BE2C (cell line): ENCODE measurements at regions not wholly inside any gene's neighbourhood (a gene's known extent, or its start where the extent isn't known, plus 50 kb on each side); places are given as distances from the start of the nearest gene placed in this dataset.

Experiments used
- DNase-seq: peaks from one replicate; pipeline ENCODE4 v3.0.0-alpha.2; 2020
- H3K27me3 ChIP-seq: fragments of 250-450 bp; sonication (Bioruptor Pico); 2 replicates; pipeline ENCODE4 v1.5.1; 2020; ENCODE audit warnings: mild to moderate bottlenecking
- H3K36me3 ChIP-seq: fragments of 250-450 bp; sonication (Bioruptor Pico); 2 replicates; pipeline ENCODE4 v1.5.1; 2020; ENCODE audit warnings: mild to moderate bottlenecking
- H3K4me1 ChIP-seq: fragments of 250-450 bp; sonication (Bioruptor Pico); 2 replicates; pipeline ENCODE4 v1.5.1; 2020
- H3K4me3 ChIP-seq: 2 replicates; pipeline ENCODE4 v1.5.1; 2011; ENCODE audit warnings: low read depth, low read length
- H3K9me3 ChIP-seq: fragments of 250-450 bp; sonication (Bioruptor Pico); 2 replicates; pipeline ENCODE4 v1.5.1; 2020
- TF ChIP-seq, protein P1 (sequence below): IDR thresholded peaks from 2 replicates; pipeline ENCODE4 v1.5.1; 2012; ENCODE audit warnings: mild to moderate bottlenecking, low read depth, low read length

DNA sequence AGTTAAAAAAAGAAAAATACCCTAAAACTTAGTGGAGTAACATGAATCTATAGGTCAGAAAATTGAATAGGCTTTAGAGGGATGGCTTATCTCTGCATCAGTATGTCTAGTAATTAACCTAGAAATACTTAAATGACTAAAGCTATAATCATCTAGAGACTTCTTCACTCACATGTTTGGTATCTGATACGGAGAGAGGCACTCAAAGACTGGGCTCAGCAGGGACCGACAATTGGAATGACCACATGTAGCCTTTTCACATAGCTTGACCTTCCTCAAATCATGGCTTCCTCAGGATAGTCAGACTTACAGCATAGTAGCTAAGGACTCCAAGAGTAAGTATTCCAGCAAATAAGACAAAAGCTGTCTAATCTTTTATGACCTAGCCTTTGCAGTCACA is 105.3 kb upstream of the RORB start:
- no peaks in the 10 kb centered on the region for H3K9me3 ChIP-seq
- TF ChIP-seq, protein P1, sequence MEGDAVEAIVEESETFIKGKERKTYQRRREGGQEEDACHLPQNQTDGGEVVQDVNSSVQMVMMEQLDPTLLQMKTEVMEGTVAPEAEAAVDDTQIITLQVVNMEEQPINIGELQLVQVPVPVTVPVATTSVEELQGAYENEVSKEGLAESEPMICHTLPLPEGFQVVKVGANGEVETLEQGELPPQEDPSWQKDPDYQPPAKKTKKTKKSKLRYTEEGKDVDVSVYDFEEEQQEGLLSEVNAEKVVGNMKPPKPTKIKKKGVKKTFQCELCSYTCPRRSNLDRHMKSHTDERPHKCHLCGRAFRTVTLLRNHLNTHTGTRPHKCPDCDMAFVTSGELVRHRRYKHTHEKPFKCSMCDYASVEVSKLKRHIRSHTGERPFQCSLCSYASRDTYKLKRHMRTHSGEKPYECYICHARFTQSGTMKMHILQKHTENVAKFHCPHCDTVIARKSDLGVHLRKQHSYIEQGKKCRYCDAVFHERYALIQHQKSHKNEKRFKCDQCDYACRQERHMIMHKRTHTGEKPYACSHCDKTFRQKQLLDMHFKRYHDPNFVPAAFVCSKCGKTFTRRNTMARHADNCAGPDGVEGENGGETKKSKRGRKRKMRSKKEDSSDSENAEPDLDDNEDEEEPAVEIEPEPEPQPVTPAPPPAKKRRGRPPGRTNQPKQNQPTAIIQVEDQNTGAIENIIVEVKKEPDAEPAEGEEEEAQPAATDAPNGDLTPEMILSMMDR, result no peak

DNA sequence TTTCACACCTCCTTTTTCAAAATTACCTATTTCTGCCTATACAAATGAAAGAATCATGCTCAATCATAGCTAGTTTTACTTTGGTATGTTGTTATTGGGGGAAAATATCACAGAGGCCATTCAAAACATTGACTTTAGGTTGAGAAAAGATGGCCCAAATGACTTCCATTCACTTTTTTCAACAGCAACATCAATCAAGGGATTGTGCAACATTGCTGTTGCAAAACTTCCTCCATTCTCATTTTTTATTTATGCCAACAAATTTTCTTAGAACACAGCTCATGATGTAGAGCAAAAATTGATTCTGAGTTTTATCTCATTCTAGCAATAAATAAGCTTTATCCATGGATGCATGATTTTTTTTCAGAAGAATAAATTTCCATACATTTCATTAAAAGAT is 93.6 kb upstream of the RORB start:
- no peaks in the 10 kb centered on the region for H3K36me3 ChIP-seq
- no peak for DNase-seq

More for the DNA sequence above, 105.3 kb upstream of the RORB start:
- H3K4me1 ChIP-seq, result no peaks in the 10 kb centered on the region
- no peaks in the 10 kb centered on the region for H3K36me3 ChIP-seq
- DNase-seq, result no peak
- no peaks in the 10 kb centered on the region for H3K27me3 ChIP-seq
- H3K4me3 ChIP-seq, result no peak overlapping the region

DNA sequence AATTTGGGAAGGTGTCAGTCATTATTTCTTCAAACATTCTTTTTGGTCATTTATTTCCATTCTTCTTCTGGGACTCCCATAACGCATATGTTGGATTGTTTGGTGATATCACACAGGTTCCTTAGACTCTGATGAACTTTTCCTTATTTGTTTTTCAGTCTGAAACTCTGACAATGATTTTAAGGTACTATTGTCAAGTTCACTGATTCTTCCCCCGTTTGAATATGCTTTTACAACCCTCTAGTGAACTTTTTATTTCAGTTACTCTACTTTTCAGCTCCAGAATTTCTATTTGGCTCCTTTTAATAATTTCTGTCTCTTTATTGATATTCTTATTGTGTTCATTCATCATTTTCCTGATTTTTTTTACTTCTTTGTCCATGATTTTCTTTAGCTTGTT is 92.5 kb upstream of the RORB start:
- H3K27me3 ChIP-seq, result no peaks in the 10 kb centered on the region
- TF ChIP-seq, protein P1, result no peak
- H3K9me3 ChIP-seq, result no peaks in the 10 kb centered on the region
- no peaks in the 10 kb centered on the region for H3K36me3 ChIP-seq
- no peak overlapping the region for H3K4me3 ChIP-seq
- DNase-seq, result no peak
- no peaks in the 10 kb centered on the region for H3K4me1 ChIP-seq

More for the DNA sequence above, 93.6 kb upstream of the RORB start:
- TF ChIP-seq, protein P1, result no peak
- H3K4me3 ChIP-seq, result no peak overlapping the region
- no peaks in the 10 kb centered on the region for H3K27me3 ChIP-seq
- H3K9me3 ChIP-seq, result no peaks in the 10 kb centered on the region
- no peaks in the 10 kb centered on the region for H3K4me1 ChIP-seq

DNA sequence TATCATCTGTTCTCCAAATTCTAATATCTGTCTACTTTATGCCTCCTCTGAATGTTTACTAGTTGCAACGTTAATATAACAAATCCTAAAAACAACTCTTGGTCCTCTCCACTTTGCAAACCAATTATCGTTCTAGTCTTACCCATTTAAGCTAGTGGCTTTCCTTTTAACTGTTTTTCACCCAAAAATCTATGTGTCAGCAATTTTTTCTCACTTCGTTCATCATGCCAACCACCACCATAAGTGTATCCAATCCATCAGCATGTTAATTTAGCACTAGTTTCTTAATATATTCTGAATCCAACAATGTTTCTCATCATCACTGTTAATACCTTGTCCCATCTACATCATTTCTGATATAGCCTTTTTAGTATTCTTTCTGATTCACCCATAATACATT is 90.0 kb upstream of the RORB start:
- no peak for DNase-seq
- TF ChIP-seq, protein P1, result no peak
- Histone ChIP-seq H3K4me3 (no peak overlapping the region), H3K27me3 (no peaks in the 10 kb centered on the region), H3K9me3 (no peaks in the 10 kb centered on the region), H3K36me3 (no peaks in the 10 kb centered on the region), H3K4me1 (no peaks in the 10 kb centered on the region)

DNA sequence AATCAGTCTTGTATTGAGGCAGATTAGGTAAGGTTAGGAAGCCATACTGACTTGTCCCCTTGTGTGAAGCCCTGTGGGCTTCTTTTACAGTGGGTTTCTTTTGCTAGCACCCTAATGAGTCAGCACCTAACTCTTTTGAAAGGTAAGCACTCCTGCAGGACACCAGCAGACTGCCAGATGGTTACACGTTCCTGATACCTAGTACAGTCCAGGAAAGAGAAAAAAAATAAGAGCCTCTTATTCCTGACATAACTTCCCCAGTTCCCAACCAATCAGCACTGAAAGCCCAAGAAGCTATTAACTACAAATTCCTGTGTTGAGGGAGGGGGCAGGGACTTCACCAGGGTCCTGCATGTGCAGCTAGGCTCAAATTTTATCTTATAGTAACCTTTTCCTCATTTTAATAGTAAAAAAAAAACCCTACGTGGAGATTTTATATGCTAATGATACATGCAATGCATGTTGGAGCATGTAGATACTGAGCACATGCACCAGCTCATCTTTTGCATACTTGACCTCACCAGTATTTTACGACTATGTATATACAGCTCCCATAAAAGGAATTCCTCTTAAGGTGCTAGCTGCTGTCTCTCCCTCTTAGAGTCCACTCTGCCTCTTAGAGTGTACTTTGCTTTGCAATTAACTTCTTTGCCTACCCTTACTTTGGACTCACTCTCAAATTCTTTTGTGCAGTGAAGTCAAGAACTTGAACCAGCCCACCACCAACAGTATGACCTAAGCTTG is 84.7 kb upstream of the RORB start:
- Histone ChIP-seq H3K27me3 (no peaks in the 10 kb centered on the region), H3K4me1 (no peaks in the 10 kb centered on the region), H3K36me3 (no peaks in the 10 kb centered on the region), H3K4me3 (no peak overlapping the region), H3K9me3 (no peaks in the 10 kb centered on the region)
- TF ChIP-seq, protein P1, result no peak
- no peak for DNase-seq

DNA sequence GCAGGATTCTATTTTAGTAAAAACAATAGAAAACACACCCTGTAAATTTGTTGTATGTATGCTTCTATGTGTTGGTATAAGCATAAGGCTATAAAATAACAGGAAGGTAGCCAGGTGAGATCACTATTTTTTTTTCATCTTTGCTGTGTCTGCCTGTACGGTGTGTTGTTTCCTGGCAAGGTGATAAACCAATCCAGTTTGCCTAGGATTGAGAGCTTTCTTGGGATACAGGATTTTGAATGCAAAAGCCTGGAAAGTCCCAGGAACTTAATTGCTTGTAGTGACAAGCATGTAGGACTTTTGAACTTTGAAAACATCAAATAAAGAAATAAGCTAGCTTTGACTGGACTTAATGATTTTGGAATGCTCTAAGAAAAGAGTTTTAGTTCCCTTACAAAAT is 83.3 kb upstream of the RORB start:
- Histone ChIP-seq H3K27me3 (no peaks in the 10 kb centered on the region), H3K4me1 (no peaks in the 10 kb centered on the region), H3K9me3 (no peaks in the 10 kb centered on the region), H3K4me3 (no peak overlapping the region), H3K36me3 (no peaks in the 10 kb centered on the region)
- TF ChIP-seq, protein P1, result no peak
- no peak for DNase-seq
